SK-N-SH treated with all-trans-retinoic acid at 6 μM for 48 hours (cell line): ENCODE measurements at regions not wholly inside any gene's neighbourhood (a gene's known extent, or its start where the extent isn't known, plus 50 kb on each side); places are given as distances from the start of the nearest gene placed in this dataset.

Experiments used
- ATAC-seq: fragments of 200-7000 bp; cut with Tn5 transposase; 3 replicates; pipeline ENCODE4 v1.9.1; 2020; ENCODE audit warnings: mild to moderate bottlenecking, moderate library complexity
- ARNTL ChIP-seq: fragments of 450-650 bp; formaldehyde crosslinking; IDR thresholded peaks from 2 replicates; pipeline ENCODE4 v1.5.0; 2020; ENCODE audit warnings: low read depth, mild to moderate bottlenecking, moderate library complexity, borderline replicate concordance
- BACH2 ChIP-seq: fragments of 250-450 bp; sonication (Bioruptor Pico); IDR thresholded peaks from 2 replicates; pipeline ENCODE4 v1.9.0; 2021; ENCODE audit warnings: mild to moderate bottlenecking, borderline replicate concordance
- CREB5 ChIP-seq: fragments of 250-450 bp; sonication (Bioruptor Pico); IDR thresholded peaks from 2 replicates; pipeline ENCODE4 v1.5.1; 2020; ENCODE audit warnings: low read depth, mild to moderate bottlenecking, moderate library complexity
- CSDC2 ChIP-seq: fragments of 250-450 bp; sonication (Bioruptor Pico); IDR thresholded peaks from 2 replicates; pipeline ENCODE4 v1.5.0; 2020; ENCODE audit warnings: mild to moderate bottlenecking, moderate library complexity
- CSRNP3 ChIP-seq: fragments of 250-450 bp; sonication (Bioruptor Pico); IDR thresholded peaks from 2 replicates; pipeline ENCODE4 v1.5.1; 2021; ENCODE audit warnings: mild to moderate bottlenecking, moderate library complexity
- ESRRG ChIP-seq: fragments of 250-450 bp; sonication (Bioruptor Pico); IDR thresholded peaks from 2 replicates; pipeline ENCODE4 v1.6.1; 2021; ENCODE audit warnings: mild to moderate bottlenecking
- ISL1 ChIP-seq: fragments of 250-450 bp; sonication (Bioruptor Pico); IDR thresholded peaks from 2 replicates; pipeline ENCODE4 v2.1.2; 2022; ENCODE audit warnings: mild to moderate bottlenecking, moderate library complexity
- OSR1 ChIP-seq: fragments of 250-450 bp; sonication (Bioruptor Pico); IDR thresholded peaks from 2 replicates; pipeline ENCODE4 v1.8.0; 2022; ENCODE audit warnings: moderate library complexity, mild to moderate bottlenecking, inconsistent platforms
- PATZ1 ChIP-seq: fragments of 250-450 bp; sonication (Bioruptor Pico); IDR thresholded peaks from 2 replicates; pipeline ENCODE4 v1.8.0; 2020; ENCODE audit warnings: mild to moderate bottlenecking, moderate library complexity, borderline replicate concordance
- POU6F1 ChIP-seq: fragments of 250-450 bp; sonication (Bioruptor Pico); IDR thresholded peaks from 2 replicates; pipeline ENCODE4 v1.8.0; 2021; ENCODE audit warnings: low read depth, mild to moderate bottlenecking, moderate library complexity, borderline replicate concordance
- PPARA ChIP-seq: fragments of 250-450 bp; sonication (Bioruptor Pico); IDR thresholded peaks from 2 replicates; pipeline ENCODE4 v1.5.0; 2020; ENCODE audit warnings: mild to moderate bottlenecking, borderline replicate concordance
- RARB ChIP-seq: fragments of 250-450 bp; sonication (Bioruptor Pico); IDR thresholded peaks from 2 replicates; pipeline ENCODE4 v1.8.0; 2021; ENCODE audit warnings: mild to moderate bottlenecking, moderate library complexity
- SNAI2 ChIP-seq: fragments of 250-450 bp; sonication (Bioruptor Pico); IDR thresholded peaks from 2 replicates; pipeline ENCODE4 v1.5.0; 2020; ENCODE audit warnings: mild to moderate bottlenecking, moderate library complexity
- TOX ChIP-seq: fragments of 250-450 bp; sonication (Bioruptor Pico); IDR thresholded peaks from 2 replicates; pipeline ENCODE4 v1.8.0; 2021; ENCODE audit warnings: mild to moderate bottlenecking, moderate library complexity, borderline replicate concordance
- TSHZ2 ChIP-seq: fragments of 250-450 bp; sonication (Bioruptor Pico); IDR thresholded peaks from 2 replicates; pipeline ENCODE4 v1.5.0; 2020; ENCODE audit warnings: mild to moderate bottlenecking, moderate library complexity
- ZC3H10 ChIP-seq: fragments of 250-450 bp; sonication (Bioruptor Pico); IDR thresholded peaks from 2 replicates; pipeline ENCODE4 v1.5.1; 2021; ENCODE audit warnings: mild to moderate bottlenecking, moderate library complexity
- ZFP3 ChIP-seq: fragments of 250-450 bp; sonication (Bioruptor Pico); IDR thresholded peaks from 2 replicates; pipeline ENCODE4 v1.5.0; 2020; ENCODE audit warnings: mild to moderate bottlenecking, moderate library complexity
- ZFP30 ChIP-seq: fragments of 450-650 bp; formaldehyde crosslinking; IDR thresholded peaks from 2 replicates; pipeline ENCODE4 v1.5.0; 2022; ENCODE audit warnings: mild to moderate bottlenecking, moderate library complexity
- ZNF565 ChIP-seq: fragments of 450-650 bp; formaldehyde crosslinking; conservative IDR thresholded peaks from 2 replicates; pipeline ENCODE4 v1.5.0; 2020; ENCODE audit warnings: low read depth, mild to moderate bottlenecking, moderate library complexity
- ZNF70 ChIP-seq: fragments of 450-650 bp; formaldehyde crosslinking; IDR thresholded peaks from 2 replicates; pipeline ENCODE4 v1.5.0; 2020; ENCODE audit warnings: mild to moderate bottlenecking, moderate library complexity
- ZNF8 ChIP-seq: fragments of 450-650 bp; formaldehyde crosslinking; IDR thresholded peaks from 2 replicates; pipeline ENCODE4 v1.5.0; 2020; ENCODE audit warnings: mild to moderate bottlenecking, moderate library complexity

GRCh38 chr16:80912651-80913050 is 94.0 kb downstream of the CMC2 start:
- TF ChIP-seq POU6F1 (CRISPR knock-in tag) (no peak), ZNF8 (CRISPR knock-in tag) (no peak), OSR1 (CRISPR knock-in tag) (no peak), ISL1 (CRISPR knock-in tag) (no peak), ZFP30 (no peak), ZNF565 (CRISPR knock-in tag) (no peak), CSDC2 (CRISPR knock-in tag) (no peak), BACH2 (CRISPR knock-in tag) (no peak), CSRNP3 (CRISPR knock-in tag) (no peak), ZNF70 (CRISPR knock-in tag) (no peak), TOX (CRISPR knock-in tag) (no peak)
- no peak for ATAC-seq

GRCh38 chr16:80910434-80910833 is 96.3 kb downstream of the CMC2 start:
- no peak for TF ChIP-seq CSRNP3 (CRISPR knock-in tag)
- TF ChIP-seq OSR1 (CRISPR knock-in tag): no peak
- no peak for TF ChIP-seq PATZ1 (CRISPR knock-in tag)
- no peak for TF ChIP-seq ZNF70 (CRISPR knock-in tag)
- TF ChIP-seq BACH2 (CRISPR knock-in tag): no peak
- no peak for TF ChIP-seq POU6F1 (CRISPR knock-in tag)
- no peak for TF ChIP-seq TOX (CRISPR knock-in tag)
- no peak for TF ChIP-seq ARNTL (CRISPR knock-in tag)
- no peak for TF ChIP-seq SNAI2 (CRISPR knock-in tag)
- no peak for TF ChIP-seq CREB5 (CRISPR knock-in tag)
- ATAC-seq: no peak

GRCh38 chr16:80909720-80910119 is 97.0 kb downstream of the CMC2 start:
- ATAC-seq: peak; percentile 79
- TF ChIP-seq PATZ1 (CRISPR knock-in tag): no peak
- TF ChIP-seq ESRRG (CRISPR knock-in tag): no peak
- TF ChIP-seq POU6F1 (CRISPR knock-in tag): no peak
- TF ChIP-seq ZNF8 (CRISPR knock-in tag): no peak
- TF ChIP-seq PPARA (CRISPR knock-in tag): no peak
- TF ChIP-seq TOX (CRISPR knock-in tag): no peak
- no peak for TF ChIP-seq ZFP3 (CRISPR knock-in tag)
- no peak for TF ChIP-seq ZC3H10 (CRISPR knock-in tag)
- no peak for TF ChIP-seq RARB
- TF ChIP-seq TSHZ2 (CRISPR knock-in tag): peak; percentile 80; the same call in 1 of the 2 replicates
- peak; percentile 96 for TF ChIP-seq ISL1 (CRISPR knock-in tag)
- TF ChIP-seq ZFP30: no peak
